LoVo (cell line): ENCODE measurements at regions not wholly inside any gene's neighbourhood (a gene's known extent, or its start where the extent isn't known, plus 50 kb on each side); places are given as distances from the start of the nearest gene placed in this dataset.
"Not testable (repeated sequence)": the region's sequence is repeated elsewhere in the genome, so short reads cannot be mapped to it uniquely, and the experiment has no call there.

Experiments
- DNase-seq: peaks from one replicate; pipeline ENCODE4 v3.0.0-alpha.2; 2016; ENCODE audit warnings: low spot score

GRCh38 chr2:144971786-144972335 is 451.9 kb upstream of the ZEB2 start:
- DNase-seq, result no peak

DNA sequence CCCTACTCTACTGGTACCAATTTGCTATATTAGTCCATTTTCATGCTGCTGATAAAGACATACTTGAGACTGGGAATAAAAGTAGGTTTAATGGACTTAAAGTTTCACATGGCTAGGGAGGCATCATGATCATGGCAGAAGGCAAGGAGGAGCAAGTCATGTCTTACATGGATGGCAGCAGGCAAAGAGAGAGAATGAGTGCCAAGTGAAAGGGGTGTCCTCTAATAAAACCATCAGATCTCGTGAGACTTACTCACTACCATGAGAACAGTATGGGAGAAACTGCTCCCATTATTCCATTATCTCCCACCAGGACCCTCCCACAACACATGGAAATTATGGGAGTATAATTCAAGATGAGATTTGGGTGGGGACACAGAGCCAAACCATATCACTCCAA is 450.5 kb upstream of the ZEB2 start:
- not testable (repeated sequence) for DNase-seq

DNA sequence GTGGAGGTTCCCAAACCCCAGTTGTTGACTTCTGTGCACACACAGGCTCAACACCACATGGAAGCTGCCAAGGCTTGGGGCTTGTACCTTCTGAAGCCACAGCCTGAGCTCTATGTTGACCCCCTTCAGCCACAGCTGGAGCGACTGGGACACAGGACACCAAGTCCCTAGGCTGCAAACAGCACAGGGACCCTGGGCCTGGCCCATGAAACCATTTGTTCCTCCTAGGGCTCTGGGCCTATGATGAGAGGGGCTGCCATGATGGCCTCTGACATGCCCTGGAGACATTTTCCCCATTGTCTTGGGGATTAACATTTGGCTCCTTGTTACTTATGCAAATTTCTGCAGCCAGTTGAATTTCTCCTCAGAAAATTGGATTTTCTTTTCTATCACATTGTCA is 449.6 kb upstream of the ZEB2 start:
- DNase-seq, result not testable (repeated sequence)

DNA sequence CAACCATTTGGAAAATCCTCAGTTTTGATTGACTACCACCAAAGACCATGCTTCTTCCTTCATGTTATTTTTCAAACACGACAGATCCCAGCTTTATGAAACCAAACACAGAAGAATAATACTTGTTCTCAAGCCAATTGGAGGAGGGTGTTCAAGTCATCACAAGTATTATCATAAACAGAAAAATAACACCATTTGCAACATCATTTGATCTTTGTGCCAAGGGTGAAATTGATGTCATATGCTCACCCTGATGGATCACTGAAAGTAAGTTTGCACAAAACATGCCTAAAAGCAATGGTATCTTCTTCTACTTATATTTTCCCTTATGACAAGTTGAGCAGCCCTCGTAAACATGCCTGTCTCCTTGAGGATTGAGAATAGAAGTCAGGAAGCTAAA is 448.0 kb upstream of the ZEB2 start:
- no peak for DNase-seq

DNA sequence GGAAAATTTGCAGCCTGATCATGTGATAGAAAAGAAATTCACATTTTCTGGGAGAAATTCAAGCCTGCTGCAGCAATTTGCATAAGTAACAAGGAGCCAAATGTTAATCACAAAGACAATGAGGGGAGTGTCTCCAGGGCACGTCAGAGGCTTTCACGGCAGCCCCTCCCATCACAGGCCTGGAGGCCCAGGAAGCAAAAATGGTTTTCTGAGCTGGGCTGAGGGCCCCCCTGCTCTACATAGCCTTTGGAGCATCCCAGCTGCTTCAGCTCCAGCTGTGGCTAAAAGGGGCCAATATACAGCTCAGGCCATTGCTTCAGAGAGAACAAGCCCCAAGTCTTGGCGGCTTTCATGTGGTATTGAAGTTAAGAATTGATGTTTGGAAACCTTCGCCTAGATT is 445.3 kb upstream of the ZEB2 start:
- DNase-seq, result no peak

GRCh38 chr2:144963031-144963430 is 443.1 kb upstream of the ZEB2 start:
- no peak for DNase-seq

DNA sequence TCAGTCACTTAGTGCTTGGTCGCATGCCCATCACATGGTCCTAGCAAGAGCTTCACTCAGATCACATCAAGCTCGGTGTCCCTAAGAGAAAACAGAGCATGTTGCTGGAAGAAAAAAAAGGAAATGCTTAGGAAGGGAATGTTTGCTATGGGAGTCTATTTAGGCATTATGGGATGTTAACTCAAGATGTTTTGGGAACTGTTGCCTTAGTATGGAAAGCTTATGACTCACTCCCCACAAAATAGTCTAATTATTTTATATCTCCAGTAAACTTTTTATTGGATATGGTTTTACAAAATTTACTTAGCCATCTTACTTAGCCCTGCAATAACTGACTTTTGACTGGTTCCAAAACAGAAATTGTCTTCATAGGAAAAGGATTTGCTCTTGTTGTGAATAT is 439.5 kb upstream of the ZEB2 start:
- DNase-seq, result no peak

DNA sequence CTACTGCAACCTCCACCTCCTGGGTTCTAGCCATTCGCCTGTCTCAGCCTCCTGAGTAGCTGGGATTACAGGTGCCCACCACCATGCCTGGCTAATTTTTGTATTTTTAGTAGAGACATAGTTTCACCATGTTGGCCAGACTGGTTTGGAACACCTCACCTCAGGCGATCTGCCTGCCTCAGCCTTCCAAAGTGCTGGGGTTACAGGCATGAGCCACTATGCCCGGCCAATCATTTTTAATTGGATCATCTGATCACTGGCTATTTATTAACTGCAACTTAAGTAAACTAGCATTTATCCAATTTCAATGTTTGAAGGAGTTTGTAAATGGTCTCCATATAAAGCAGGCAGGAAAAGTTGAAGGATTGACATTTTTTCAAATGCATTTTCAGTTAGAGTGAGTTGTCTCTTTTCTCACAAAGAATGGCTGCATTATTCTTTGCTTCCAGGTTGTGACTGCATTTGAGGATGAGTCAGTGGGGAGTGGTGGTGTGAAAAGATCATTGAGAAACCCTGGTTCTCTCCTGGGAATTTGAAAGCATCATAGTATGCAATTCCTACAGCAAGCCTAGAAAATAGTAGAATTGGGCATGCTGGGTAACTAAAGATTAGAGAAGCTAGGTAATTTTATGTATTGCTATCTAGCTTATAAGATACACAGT is 431.1 kb upstream of the ZEB2 start:
- peak; percentile 47 for DNase-seq

- DNase-seq, result no peak
Measured at GRCh38 chr2:144948205-144948855, 428.4 kb upstream of the ZEB2 start.

DNA sequence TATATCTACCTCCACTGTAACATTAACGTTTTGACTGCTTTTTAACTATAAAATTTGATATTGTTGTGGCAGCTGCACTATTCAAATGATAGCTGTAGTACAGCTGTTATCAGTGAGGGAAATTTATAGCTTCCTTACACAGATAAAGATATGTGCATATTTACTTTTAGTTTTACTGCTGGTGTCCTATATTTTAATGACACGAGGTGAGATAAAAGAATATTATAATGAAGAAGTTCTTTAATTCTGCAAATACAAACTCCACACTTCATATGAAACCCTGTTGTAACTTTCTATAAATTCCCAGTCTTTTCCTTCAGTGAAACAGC is 427.8 kb upstream of the ZEB2 start:
- DNase-seq, result no peak

- DNase-seq, result no peak
Measured at GRCh38 chr2:144946263-144946662, 426.3 kb upstream of the ZEB2 start.

DNA sequence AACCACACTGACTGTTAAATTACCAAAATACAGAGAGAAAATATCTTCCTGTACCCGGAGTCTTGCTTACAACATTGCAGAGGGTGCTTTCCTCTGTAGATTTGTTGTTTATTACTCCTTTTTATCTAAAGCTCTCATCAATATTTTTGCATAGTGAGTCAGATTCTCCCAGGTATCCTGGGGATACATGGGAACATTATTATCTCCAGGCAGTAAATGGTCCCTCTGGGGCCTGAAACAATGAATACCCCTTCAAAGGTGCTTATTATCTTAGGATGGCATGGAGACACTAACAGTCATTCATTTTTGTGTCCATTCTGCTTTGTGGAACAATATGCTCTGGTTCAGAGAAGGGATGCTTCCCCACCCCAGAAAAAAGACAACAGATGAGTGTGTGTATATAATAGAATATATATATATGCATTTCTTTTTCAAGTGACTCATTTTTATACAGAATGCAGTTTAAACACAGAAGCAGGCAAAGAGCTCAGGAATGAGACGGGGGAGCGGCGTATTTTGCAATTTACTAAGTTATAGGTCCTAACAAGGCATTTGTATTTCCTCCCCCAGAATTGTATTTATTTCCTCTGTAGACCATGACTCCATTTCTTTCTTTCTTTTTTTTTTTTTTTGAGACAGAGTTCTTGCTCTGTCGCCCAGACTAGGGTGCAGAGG is 424.8 kb upstream of the ZEB2 start:
- DNase-seq, result no peak

GRCh38 chr2:144943986-144944385 is 424.1 kb upstream of the ZEB2 start:
- DNase-seq, result no peak

DNA sequence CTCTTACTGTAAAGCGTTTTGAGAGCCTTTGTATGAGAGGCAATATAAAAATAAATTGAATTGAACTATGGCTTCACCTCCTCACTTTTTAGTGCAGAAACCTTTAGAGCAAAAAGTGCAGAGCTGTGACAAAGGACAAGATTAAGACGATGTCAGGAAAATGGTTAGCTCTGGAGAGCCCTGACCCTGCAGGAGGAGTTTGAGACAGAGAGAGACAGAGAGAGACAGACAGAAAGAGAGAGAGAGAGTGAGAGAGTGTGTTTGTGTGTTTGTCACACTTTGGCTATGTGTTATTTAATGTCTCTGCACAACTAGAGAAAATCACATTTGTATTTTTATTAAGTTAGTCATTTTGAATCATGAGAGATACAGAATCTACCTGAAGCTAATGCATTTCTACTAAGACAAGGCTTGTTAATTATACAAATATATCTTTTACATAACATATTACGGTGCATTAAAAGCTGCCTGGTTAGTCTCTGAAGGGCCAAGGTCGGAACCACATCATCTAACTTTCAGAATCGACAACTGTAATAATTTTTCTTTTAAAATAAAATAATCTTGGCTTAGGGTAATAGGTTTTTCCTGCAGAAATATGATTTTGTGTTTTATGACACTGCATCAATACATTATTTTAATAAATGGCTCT is 423.5 kb upstream of the ZEB2 start:
- no peak for DNase-seq

DNA sequence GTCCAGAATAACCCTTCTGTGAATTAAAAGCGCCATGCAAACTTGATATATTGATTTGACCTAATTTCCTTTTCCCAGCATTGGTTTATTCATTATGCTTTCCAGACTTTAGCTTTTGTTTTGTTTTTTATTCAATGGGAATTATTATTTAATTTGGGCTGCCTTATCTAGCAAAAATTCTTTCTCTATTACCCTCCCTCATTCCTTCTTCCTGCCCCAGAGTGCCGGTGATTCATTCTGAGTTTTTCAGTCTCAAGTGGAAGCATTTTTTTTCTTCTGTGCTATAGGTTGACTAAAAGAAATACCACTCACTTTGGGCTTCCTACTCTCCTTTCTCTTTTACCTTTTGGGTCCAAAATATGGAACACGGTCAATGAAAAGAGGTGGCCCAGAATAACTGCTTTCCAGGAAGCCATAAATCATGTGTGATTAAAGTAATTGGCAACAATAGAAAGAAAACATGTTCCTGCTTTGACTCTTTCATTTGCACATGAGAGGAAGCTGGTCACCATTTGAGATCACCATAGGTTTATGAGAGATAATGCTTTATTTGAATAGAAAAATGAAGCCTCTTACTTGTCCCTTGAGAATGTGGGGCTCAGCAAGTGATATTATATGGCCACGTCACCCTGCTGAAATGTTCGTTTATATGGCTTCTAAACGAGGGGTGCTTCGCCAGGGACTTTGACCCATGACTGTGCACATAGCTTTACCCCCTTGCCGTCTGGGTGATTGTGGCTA is 422.8 kb upstream of the ZEB2 start:
- peak; percentile 78 for DNase-seq

- DNase-seq, result no peak
Measured at GRCh38 chr2:144941743-144942488, 422.0 kb upstream of the ZEB2 start.

DNA sequence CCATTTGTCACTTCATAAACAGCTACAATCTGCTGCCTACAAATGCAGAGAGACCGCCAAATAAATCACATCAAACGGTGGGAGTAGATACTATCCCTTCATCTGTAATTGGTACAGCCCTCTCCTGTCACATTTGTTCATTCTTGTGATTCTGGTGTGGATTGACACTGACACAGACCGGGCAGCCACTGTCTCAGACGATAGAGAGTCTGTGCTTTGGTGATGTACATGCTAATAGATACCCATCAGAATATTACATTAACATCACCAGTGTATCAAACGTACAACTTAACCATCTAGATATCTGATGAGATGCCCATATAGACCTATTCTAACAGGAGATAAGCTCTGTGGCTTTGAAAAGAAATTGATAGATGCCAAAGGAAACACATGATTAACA is 419.7 kb upstream of the ZEB2 start:
- DNase-seq, result no peak

DNA sequence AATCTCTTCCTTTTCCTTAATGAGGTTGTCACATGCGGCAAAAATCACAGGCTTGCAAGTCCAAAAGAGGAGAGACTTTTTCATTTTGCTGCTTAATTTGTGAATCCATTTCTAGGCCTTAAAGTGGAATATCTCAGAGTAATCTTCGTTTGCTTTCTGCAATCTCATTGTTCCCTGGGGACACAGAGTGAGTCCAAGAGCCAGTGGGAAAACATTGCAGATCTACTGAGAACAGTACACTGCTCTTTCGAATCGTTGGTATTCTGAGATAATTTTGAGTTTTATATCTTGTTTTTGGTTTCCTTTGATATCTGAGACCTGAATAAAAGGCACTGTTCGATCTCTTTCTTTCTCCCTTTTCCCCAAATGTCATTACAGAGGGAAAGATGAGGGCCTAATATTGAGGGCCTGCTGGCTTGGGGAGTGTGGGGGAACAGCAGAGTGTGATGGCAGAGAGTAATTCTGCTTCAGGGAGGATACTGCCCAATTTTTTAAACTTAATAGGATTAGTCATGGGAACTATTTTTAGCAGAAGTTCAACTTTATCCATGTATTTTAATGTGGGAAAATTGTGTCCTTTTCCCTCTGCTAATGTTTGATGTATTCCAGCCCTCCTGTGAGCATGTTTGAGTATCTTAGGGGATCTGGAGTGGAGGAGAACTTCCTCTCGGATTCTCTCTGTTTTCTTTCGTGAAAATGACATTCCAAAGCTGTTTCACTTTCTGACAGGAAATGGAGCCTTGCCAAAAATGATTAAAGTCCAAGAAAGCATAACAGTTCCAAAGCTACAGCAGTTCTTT is 418.2 kb upstream of the ZEB2 start:
- DNase-seq, result peak; percentile 47

- no peak for DNase-seq
Measured at GRCh38 chr2:144937066-144937465, 417.1 kb upstream of the ZEB2 start.

DNA sequence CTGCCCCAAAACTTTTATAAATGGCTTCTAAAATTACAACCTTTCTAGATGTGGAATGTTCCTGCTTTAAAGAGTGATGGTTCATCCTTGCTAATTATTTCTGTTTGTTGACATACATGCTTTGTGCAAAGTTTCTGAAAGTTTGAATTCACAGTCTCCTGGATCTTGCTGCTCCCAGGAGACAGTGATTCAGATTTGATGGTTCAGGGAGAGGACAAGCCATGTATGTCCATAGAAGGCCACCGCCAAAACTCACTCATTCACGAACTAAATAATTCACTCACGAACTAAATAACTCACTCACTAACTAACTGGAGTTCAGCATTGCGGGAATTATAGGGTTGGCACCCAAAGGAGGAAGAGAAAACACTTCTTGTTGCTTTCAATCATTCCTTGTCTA is 416.5 kb upstream of the ZEB2 start:
- DNase-seq, result no peak

- no peak for DNase-seq
Measured at GRCh38 chr2:144935736-144936135, 415.8 kb upstream of the ZEB2 start.
